ENCODE measurements at regions not wholly inside any gene's neighbourhood (a gene's known extent, or its start where the extent isn't known, plus 50 kb on each side); places are given as distances from the start of the nearest gene placed in this dataset.

- TF ChIP-seq CTCF (IDR thresholded peaks at IDR 0.05) (no peak), EZH2 (IDR thresholded peaks at IDR 0.05; ENCODE audit: borderline replicate concordance, insufficient read depth, low read depth, low read length, poor library complexity, severe bottlenecking) (no peak)
Measured at GRCh38 chr4:155590796-155591585, 75.7 kb upstream of the GUCY1A1 start.
